HEK293T (cell line): ENCODE measurements at regions not wholly inside any gene's neighbourhood (a gene's known extent, or its start where the extent isn't known, plus 50 kb on each side); places are given as distances from the start of the nearest gene placed in this dataset.
"Not testable (repeated sequence)": the region's sequence is repeated elsewhere in the genome, so short reads cannot be mapped to it uniquely, and the experiment has no call there.

Source experiments
- CTCF ChIA-PET: fragments of 350-600 bp; formaldehyde crosslinking; extraction: SDS; loops from one replicate; lab custom pipeline; 2021; ENCODE audit warnings: antibody characterized with exemption, inconsistent platforms; lab: Yijun Ruan, JAX
- POLR2A ChIA-PET: fragments of 350-600 bp; formaldehyde crosslinking; extraction: SDS; loops from one replicate; lab custom pipeline; 2020; ENCODE audit warnings: antibody characterized with exemption, inconsistent platforms; lab: Yijun Ruan, JAX
- DNase-seq: peaks from one replicate; pipeline ENCODE4 v3.0.0; 2012; ENCODE audit warnings: mixed read lengths; ENCODE audit errors: extremely low spot score
- ARNT ChIP-seq: fragments of 450-650 bp; IDR thresholded peaks from 2 replicates; pipeline ENCODE4 v1.6.1; 2017; ENCODE audit warnings: mild to moderate bottlenecking
- BHLHE40 ChIP-seq: fragments of 450-650 bp; IDR thresholded peaks from 2 replicates; pipeline ENCODE4 v1.6.1; 2016; ENCODE audit warnings: mild to moderate bottlenecking, moderate library complexity, borderline replicate concordance
- CTBP1 ChIP-seq: fragments of 450-650 bp; IDR thresholded peaks from 2 replicates; pipeline ENCODE4 v1.6.1; 2016; ENCODE audit warnings: borderline replicate concordance
- ELF4 ChIP-seq: fragments of 450-650 bp; IDR thresholded peaks from 2 replicates; pipeline ENCODE4 v1.6.1; 2017; ENCODE audit warnings: antibody characterized with exemption
- FOXA1 ChIP-seq: fragments of 450-650 bp; IDR thresholded peaks from 2 replicates; pipeline ENCODE4 v1.6.1; 2016; ENCODE audit warnings: mild to moderate bottlenecking
- FOXK2 ChIP-seq: fragments of 450-650 bp; IDR thresholded peaks from 2 replicates; pipeline ENCODE4 v1.6.1; 2016; ENCODE audit warnings: mild to moderate bottlenecking
- FOXM1 ChIP-seq: fragments of 450-650 bp; IDR thresholded peaks from 2 replicates; pipeline ENCODE4 v1.6.1; 2017; ENCODE audit warnings: mild to moderate bottlenecking, borderline replicate concordance
- HDGF ChIP-seq: fragments of 450-650 bp; IDR thresholded peaks from 2 replicates; pipeline ENCODE4 v1.6.1; 2017; ENCODE audit warnings: antibody characterized with exemption, borderline replicate concordance
- L3MBTL2 ChIP-seq: fragments of 450-650 bp; conservative IDR thresholded peaks from 2 replicates; pipeline ENCODE4 v1.6.1; 2016; ENCODE audit warnings: mild to moderate bottlenecking
- LEF1 ChIP-seq: fragments of 450-650 bp; IDR thresholded peaks from 2 replicates; pipeline ENCODE4 v1.6.1; 2017; ENCODE audit warnings: mild to moderate bottlenecking, borderline replicate concordance
- NFRKB ChIP-seq: fragments of 450-650 bp; IDR thresholded peaks from 2 replicates; pipeline ENCODE4 v1.6.1; 2016; ENCODE audit warnings: mild to moderate bottlenecking, moderate library complexity
- PKNOX1 ChIP-seq: fragments of 450-650 bp; IDR thresholded peaks from 2 replicates; pipeline ENCODE4 v1.6.1; 2016
- SP1 ChIP-seq: fragments of 450-650 bp; IDR thresholded peaks from 2 replicates; pipeline ENCODE4 v1.6.1; 2017
- TARDBP ChIP-seq: fragments of 450-650 bp; IDR thresholded peaks from 2 replicates; pipeline ENCODE4 v1.6.1; 2016
- ZNF384 ChIP-seq: fragments of 450-650 bp; IDR thresholded peaks from 2 replicates; pipeline ENCODE4 v1.6.1; 2016

GRCh38 chr2:90047776-90048175 is 1356.3 kb downstream of the RPIA start:
- CTCF ChIA-PET, DNase-seq, POLR2A ChIA-PET: not testable (repeated sequence)

- DNase-seq, CTCF ChIA-PET, POLR2A ChIA-PET: not testable (repeated sequence)
These were observed 1360.7 kb downstream of the RPIA start for GRCh38 chr2:90052113-90052631.

GRCh38 chr2:90069290-90069894 is 1377.9 kb downstream of the RPIA start:
- peak; percentile 54 for DNase-seq
- ChIA-PET POLR2A (no interaction called here), CTCF (no interaction called here)
- TF ChIP-seq FOXA1 = no peak
- TF ChIP-seq ZNF384 = no peak
- TF ChIP-seq CTBP1 = no peak
- TF ChIP-seq LEF1 = no peak
- no peak for TF ChIP-seq SP1
- no peak for TF ChIP-seq ARNT

- no peak for DNase-seq
- POLR2A ChIA-PET = no interaction called here
- CTCF ChIA-PET = no interaction called here
- TF ChIP-seq L3MBTL2 = no peak
- no peak for TF ChIP-seq FOXM1
- no peak for TF ChIP-seq PKNOX1
- no peak for TF ChIP-seq HDGF
- TF ChIP-seq LEF1 = no peak
- TF ChIP-seq ELF4 = no peak
- TF ChIP-seq NFRKB = no peak
These were observed 1384.8 kb downstream of the RPIA start for GRCh38 chr2:90076311-90076710.

- no peak for DNase-seq
- ChIA-PET POLR2A (no interaction called here), CTCF (no interaction called here)
- TF ChIP-seq ARNT = no peak
- TF ChIP-seq CTBP1 = no peak
- no peak for TF ChIP-seq FOXM1
- no peak for TF ChIP-seq PKNOX1
- TF ChIP-seq LEF1 = no peak
- TF ChIP-seq HDGF = no peak
- TF ChIP-seq ELF4 = no peak
These were observed 1386.5 kb downstream of the RPIA start for GRCh38 chr2:90077948-90078347.

- CTCF ChIA-PET = no interaction called here
- DNase-seq = no peak
- TF ChIP-seq ARNT (no peak), SP1 (no peak), CTBP1 (no peak), ELF4 (no peak), NFRKB (no peak), FOXM1 (no peak), LEF1 (no peak), ZNF384 (no peak), FOXK2 (no peak), BHLHE40 (no peak), TARDBP (no peak)
- POLR2A ChIA-PET = no interaction called here
These were observed 1387.9 kb downstream of the RPIA start for GRCh38 chr2:90079374-90079773.

- CTCF ChIA-PET, POLR2A ChIA-PET, DNase-seq: not testable (repeated sequence)
These were observed 1396.3 kb downstream of the RPIA start for GRCh38 chr2:90087792-90088191.

GRCh38 chr2:90093571-90094270 is 1402.2 kb downstream of the RPIA start:
- DNase-seq, CTCF ChIA-PET, POLR2A ChIA-PET: not testable (repeated sequence)

GRCh38 chr2:90097617-90098016 is 1406.1 kb downstream of the RPIA start:
- CTCF ChIA-PET, DNase-seq, POLR2A ChIA-PET: not testable (repeated sequence)

GRCh38 chr2:90105142-90105541 is 1413.7 kb downstream of the RPIA start:
- POLR2A ChIA-PET, DNase-seq, CTCF ChIA-PET: not testable (repeated sequence)

GRCh38 chr2:90123409-90123808 is 1431.9 kb downstream of the RPIA start:
- POLR2A ChIA-PET, CTCF ChIA-PET, DNase-seq: not testable (repeated sequence)

- CTCF ChIA-PET, POLR2A ChIA-PET, DNase-seq: not testable (repeated sequence)
These were observed 1447.6 kb downstream of the RPIA start for GRCh38 chr2:90139046-90139445.

- DNase-seq, CTCF ChIA-PET, POLR2A ChIA-PET: not testable (repeated sequence)
These were observed 1450.1 kb downstream of the RPIA start for GRCh38 chr2:90141558-90141957.

- POLR2A ChIA-PET, DNase-seq, CTCF ChIA-PET: not testable (repeated sequence)
These were observed 1460.3 kb downstream of the RPIA start for GRCh38 chr2:90151805-90152204.
